ENCODE measurements at regions not wholly inside any gene's neighbourhood (a gene's known extent, or its start where the extent isn't known, plus 50 kb on each side); places are given as distances from the start of the nearest gene placed in this dataset.

GRCh38 chr9:523444-523843, 308.8 kb downstream of the DOCK8 start:
- TF ChIP-seq CTCF (IDR thresholded peaks at IDR 0.05; ENCODE audit: low read length, missing control alignments) = no peak
- H3K4me3 ChIP-seq (replicated peaks; ENCODE audit: low read depth, low read length) = no peak overlapping the region
- no peak for DNase-seq (ENCODE audit: low read depth)

- H3K4me3 ChIP-seq (replicated peaks; ENCODE audit: low read depth, low read length) = no peak overlapping the region
- TF ChIP-seq CTCF (IDR thresholded peaks at IDR 0.05; ENCODE audit: low read length, missing control alignments) = no peak
- no peak for DNase-seq (ENCODE audit: low read depth)
Measured at GRCh38 chr9:524008-524407, 309.3 kb downstream of the DOCK8 start.

DNA sequence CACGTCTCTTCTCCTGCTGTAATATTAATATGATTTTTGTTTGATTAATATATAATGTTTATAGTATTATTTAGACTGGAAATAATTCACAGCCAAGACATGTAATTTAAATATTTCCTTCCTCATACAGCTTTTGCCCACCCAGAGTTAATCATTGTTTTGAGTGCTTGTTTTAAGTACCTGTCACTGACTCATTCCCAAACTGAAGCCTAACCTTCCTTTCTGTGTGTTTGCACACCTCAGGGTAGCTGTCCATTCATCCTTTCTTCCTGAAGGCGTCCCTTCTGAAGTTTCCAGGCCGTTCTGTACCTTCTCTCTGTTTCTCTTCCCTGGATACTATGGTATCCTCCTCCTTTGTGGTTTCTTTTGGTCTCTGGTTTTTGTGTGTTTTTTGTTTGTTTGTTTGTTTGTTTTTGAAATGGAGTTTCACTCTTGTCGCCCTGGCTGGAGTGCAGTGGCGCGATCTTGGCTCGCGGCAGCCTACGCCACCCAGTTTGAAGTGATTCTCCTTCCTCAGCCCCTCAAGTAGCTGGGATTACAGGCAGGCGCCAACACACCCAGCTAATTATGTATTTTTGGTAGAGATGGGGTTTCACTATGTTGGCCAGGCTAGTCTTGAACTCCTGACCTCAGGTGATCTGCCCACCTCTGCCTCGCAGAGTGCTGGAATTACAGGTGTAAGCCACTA, 312.4 kb downstream of the DOCK8 start:
- TF ChIP-seq CTCF (IDR thresholded peaks at IDR 0.05; ENCODE audit: low read length, missing control alignments) = no peak
- no peak overlapping the region for H3K4me3 ChIP-seq (replicated peaks; ENCODE audit: low read depth, low read length)
- no peak for DNase-seq (ENCODE audit: low read depth)

GRCh38 chr9:529731-530130, 311.8 kb upstream of the DMRT1 start:
- no peak for DNase-seq (ENCODE audit: low read depth)
- no peak for TF ChIP-seq CTCF (IDR thresholded peaks at IDR 0.05; ENCODE audit: low read length, missing control alignments)
- no peak overlapping the region for H3K4me3 ChIP-seq (replicated peaks; ENCODE audit: low read depth, low read length)

- DNase-seq (ENCODE audit: low read depth) = peak; percentile 44
- no peak for TF ChIP-seq CTCF (IDR thresholded peaks at IDR 0.05; ENCODE audit: low read length, missing control alignments)
- H3K4me3 ChIP-seq (replicated peaks; ENCODE audit: low read depth, low read length) = no peak overlapping the region
Measured at GRCh38 chr9:530681-531080, 310.8 kb upstream of the DMRT1 start.

DNA sequence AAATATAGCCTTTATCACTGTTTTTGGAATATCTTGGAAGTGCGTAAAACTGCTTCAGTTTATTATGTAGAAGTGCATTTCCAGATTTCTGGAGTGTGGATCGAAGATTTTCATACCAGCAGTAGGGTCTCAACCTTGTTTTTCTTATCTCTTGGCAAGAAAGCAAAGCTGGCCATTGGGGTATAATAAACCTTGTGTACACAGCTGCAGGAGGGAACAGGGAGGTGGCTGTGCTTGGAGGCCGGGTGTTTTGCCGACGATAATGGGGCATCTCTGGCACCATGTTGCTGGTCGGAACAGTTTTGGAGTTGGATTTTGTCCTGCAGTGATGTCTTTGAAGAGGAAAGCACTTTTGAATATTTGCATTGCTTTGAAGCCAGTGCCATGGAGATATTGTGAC, 308.8 kb upstream of the DMRT1 start:
- DNase-seq (ENCODE audit: low read depth) = no peak
- no peak for TF ChIP-seq CTCF (IDR thresholded peaks at IDR 0.05; ENCODE audit: low read length, missing control alignments)

GRCh38 chr9:534886-535285, 306.6 kb upstream of the DMRT1 start:
- no peak for TF ChIP-seq CTCF (IDR thresholded peaks at IDR 0.05; ENCODE audit: low read length, missing control alignments)
- DNase-seq (ENCODE audit: low read depth) = no peak
- H3K4me3 ChIP-seq (replicated peaks; ENCODE audit: low read depth, low read length) = no peak overlapping the region

More for the DNA sequence above, 308.8 kb upstream of the DMRT1 start:
- H3K4me3 ChIP-seq (replicated peaks; ENCODE audit: low read depth, low read length) = no peak overlapping the region
